ENCODE measurements at regions not wholly inside any gene's neighbourhood (a gene's known extent, or its start where the extent isn't known, plus 50 kb on each side); places are given as distances from the start of the nearest gene placed in this dataset.
A peak's percentile ranks its signal among the peaks of the same experiment; 100 is the strongest.

DNA sequence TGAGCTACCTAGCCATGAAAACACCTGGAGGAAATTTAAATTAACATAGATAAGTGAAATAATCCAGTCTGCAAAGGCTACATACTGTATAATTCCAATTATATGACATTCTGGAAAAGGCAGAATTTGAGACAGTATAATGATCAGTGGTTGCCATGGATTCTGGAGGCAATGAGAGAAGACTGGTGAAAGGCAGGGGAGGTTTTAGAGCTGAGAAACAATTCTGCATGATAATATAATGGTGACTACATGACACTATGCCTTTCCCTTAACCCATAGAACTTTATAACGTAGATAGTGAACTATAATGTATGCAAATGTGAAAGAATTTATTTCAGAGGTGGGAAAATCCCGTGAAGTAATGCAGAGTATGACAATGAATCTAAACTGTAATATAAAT is 749.3 kb downstream of the TRIB2 start:
- Histone ChIP-seq H3K4me3 (ENCODE audit: low read depth, low read length) (no peak overlapping the region), H3K27ac (no peak overlapping the region), H3K27me3 (replicated peaks) (no peaks in the 10 kb centered on the region), H3K36me3 (replicated peaks) (no peaks in the 10 kb centered on the region)
- DNase-seq: no peak
- in situ Hi-C loops (cut with HindIII; ENCODE audit: low pct_ligation_motif_present, low sequenced_read_pairs): no loop called here
- TF ChIP-seq, protein P1, sequence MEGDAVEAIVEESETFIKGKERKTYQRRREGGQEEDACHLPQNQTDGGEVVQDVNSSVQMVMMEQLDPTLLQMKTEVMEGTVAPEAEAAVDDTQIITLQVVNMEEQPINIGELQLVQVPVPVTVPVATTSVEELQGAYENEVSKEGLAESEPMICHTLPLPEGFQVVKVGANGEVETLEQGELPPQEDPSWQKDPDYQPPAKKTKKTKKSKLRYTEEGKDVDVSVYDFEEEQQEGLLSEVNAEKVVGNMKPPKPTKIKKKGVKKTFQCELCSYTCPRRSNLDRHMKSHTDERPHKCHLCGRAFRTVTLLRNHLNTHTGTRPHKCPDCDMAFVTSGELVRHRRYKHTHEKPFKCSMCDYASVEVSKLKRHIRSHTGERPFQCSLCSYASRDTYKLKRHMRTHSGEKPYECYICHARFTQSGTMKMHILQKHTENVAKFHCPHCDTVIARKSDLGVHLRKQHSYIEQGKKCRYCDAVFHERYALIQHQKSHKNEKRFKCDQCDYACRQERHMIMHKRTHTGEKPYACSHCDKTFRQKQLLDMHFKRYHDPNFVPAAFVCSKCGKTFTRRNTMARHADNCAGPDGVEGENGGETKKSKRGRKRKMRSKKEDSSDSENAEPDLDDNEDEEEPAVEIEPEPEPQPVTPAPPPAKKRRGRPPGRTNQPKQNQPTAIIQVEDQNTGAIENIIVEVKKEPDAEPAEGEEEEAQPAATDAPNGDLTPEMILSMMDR (IDR thresholded peaks at IDR 0.05; ENCODE audit: low read depth, low read length, missing control alignments): no peak

DNA sequence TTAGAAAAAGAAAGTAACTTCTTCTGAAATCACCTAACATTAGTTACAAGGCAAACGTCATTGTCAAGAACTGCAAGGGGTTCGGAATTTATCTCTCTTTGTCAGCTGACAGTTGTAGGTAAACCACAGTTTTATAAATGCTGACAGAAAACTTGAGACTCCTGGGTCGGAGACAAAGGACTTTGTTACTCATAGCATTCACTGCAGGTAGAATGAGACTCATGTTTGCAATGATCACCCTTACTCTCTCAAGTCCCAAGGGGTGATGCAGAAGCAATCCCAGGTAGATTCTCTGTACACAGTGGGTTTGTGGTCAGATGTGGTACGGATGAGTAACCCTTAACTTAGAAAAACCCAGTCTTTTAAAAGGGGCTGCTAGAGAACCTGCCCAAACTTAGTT is 757.8 kb downstream of the TRIB2 start:
- no peak for DNase-seq
- H3K36me3 ChIP-seq (replicated peaks): no peaks in the 10 kb centered on the region
- H3K4me3 ChIP-seq (ENCODE audit: low read depth, low read length): no peak overlapping the region
- TF ChIP-seq, protein P1 (IDR thresholded peaks at IDR 0.05; ENCODE audit: low read depth, low read length, missing control alignments): no peak
- no peaks in the 10 kb centered on the region for H3K27me3 ChIP-seq (replicated peaks)
- in situ Hi-C loops (cut with HindIII; ENCODE audit: low pct_ligation_motif_present, low sequenced_read_pairs): no loop called here
- no peak overlapping the region for H3K27ac ChIP-seq

DNA sequence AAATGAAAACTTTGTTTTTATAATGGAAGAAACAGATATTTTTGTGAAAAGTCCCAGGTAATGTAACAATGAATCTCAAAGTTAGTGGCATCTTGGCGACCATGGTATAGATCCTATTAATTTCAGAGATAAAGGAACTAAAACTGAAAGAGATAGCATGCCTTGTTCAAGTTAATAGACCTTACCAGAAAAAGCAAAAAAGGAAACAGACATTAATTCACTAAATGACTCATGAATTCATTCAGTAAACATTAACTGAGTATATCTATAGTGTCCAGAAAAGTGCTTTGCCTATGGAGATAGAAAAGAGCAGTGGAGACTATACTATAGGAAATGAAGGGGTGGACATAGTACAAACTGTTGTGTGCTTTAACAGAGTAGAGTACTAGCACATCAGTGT is 763.3 kb downstream of the TRIB2 start:
- no peak for DNase-seq
- TF ChIP-seq, protein P1 (IDR thresholded peaks at IDR 0.05; ENCODE audit: low read depth, low read length, missing control alignments): no peak
- H3K27ac ChIP-seq: no peak overlapping the region
- no peaks in the 10 kb centered on the region for H3K36me3 ChIP-seq (replicated peaks)
- H3K27me3 ChIP-seq (replicated peaks): no peaks in the 10 kb centered on the region
- in situ Hi-C loops (cut with HindIII; ENCODE audit: low pct_ligation_motif_present, low sequenced_read_pairs): no loop called here
- no peak overlapping the region for H3K4me3 ChIP-seq (ENCODE audit: low read depth, low read length)

DNA sequence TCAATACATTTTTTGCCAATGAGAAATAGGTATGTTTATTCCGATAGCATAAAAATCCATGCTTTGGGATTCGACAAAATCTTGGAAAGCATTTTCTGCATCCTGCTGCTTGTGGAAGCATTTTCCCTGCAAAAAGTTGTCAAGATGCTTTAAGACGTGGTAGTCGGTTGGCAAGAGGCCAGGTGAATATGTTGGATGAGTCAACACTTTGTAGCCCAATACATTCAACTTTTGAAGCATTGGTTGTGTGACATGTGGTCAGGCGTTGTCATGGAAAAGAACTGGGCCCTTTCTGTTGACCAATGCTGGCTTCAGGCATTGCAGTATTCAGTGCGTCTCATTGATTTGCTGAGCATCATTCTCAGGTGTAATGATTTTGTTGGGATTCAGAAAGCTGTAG is 764.5 kb downstream of the TRIB2 start:
- Histone ChIP-seq H3K27ac (no peak overlapping the region), H3K4me3 (ENCODE audit: low read depth, low read length) (no peak overlapping the region), H3K27me3 (replicated peaks) (no peaks in the 10 kb centered on the region), H3K36me3 (replicated peaks) (no peaks in the 10 kb centered on the region)
- TF ChIP-seq, protein P1 (IDR thresholded peaks at IDR 0.05; ENCODE audit: low read depth, low read length, missing control alignments): no peak
- peak; percentile 1 for DNase-seq
- in situ Hi-C loops (cut with HindIII; ENCODE audit: low pct_ligation_motif_present, low sequenced_read_pairs): no loop called here

DNA sequence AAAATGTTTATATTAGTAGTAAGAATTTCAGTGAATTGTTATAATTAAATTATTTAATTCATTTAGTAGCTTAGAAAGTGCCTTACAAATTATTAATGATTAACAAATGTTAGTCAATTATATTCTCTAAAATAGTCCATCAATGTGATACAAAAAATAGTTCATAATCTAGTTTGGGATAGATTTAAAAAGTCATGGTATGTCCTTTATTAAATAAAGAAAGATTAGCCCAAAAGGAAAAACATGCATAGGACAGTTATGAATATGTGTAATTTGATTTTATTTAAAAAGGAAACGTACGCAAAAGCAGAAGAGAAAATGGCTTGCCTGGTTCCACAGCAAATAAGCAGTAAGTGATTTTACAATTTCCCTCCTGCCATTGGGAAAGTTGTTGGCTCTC is 768.5 kb downstream of the TRIB2 start:
- Histone ChIP-seq H3K36me3 (replicated peaks) (no peaks in the 10 kb centered on the region), H3K4me3 (ENCODE audit: low read depth, low read length) (no peak overlapping the region), H3K27me3 (replicated peaks) (no peaks in the 10 kb centered on the region), H3K27ac (no peak overlapping the region)
- in situ Hi-C loops (cut with HindIII; ENCODE audit: low pct_ligation_motif_present, low sequenced_read_pairs): no loop called here
- no peak for DNase-seq
- TF ChIP-seq, protein P1 (IDR thresholded peaks at IDR 0.05; ENCODE audit: low read depth, low read length, missing control alignments): no peak

DNA sequence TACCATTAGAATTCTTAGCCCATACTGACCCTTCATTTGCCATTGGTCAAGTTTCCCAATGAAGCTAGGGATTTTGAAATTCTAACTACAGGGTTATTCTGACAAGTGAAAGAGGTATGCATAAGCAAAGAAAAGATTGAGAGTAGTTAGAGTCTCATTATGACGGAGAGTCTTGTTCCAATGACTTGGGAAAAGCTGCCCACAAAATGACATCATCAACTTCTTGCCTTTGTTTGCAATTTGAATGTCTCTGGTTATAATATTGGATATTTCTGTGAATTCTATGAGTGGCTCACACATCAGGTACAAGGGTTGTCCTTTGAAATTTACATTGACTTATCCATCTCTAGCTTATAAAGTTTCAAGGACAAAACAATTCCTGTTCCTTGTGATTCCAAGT is 772.2 kb downstream of the TRIB2 start:
- H3K4me3 ChIP-seq (ENCODE audit: low read depth, low read length): no peak overlapping the region
- in situ Hi-C loops (cut with HindIII; ENCODE audit: low pct_ligation_motif_present, low sequenced_read_pairs): no loop called here
- DNase-seq: no peak
- no peak overlapping the region for H3K27ac ChIP-seq
- no peaks in the 10 kb centered on the region for H3K27me3 ChIP-seq (replicated peaks)
- TF ChIP-seq, protein P1 (IDR thresholded peaks at IDR 0.05; ENCODE audit: low read depth, low read length, missing control alignments): no peak
- H3K36me3 ChIP-seq (replicated peaks): no peaks in the 10 kb centered on the region

All from brain microvascular endothelial cell (primary cell).